Suprapubic skin (tissue), 4 donors: ENCODE measurements at regions not wholly inside any gene's neighbourhood (a gene's known extent, or its start where the extent isn't known, plus 50 kb on each side); places are given as distances from the start of the nearest gene placed in this dataset.

Experiments used
- CTCF ChIP-seq, 2 donors: fragments of 200-600 bp in 1 of 2; fragments of 450-650 bp in 1 of 2; sonication (generic) in 1 of 2; IDR thresholded peaks; one replicate each; pipeline ENCODE4 v1.5.1; 2016 to 2019; ENCODE audit warnings: antibody characterized with exemption in 2 of 2, mild to moderate bottlenecking in 1 of 2, moderate library complexity in 1 of 2
- EP300 ChIP-seq: sonication (generic); formaldehyde crosslinking; IDR thresholded peaks from one replicate; pipeline ENCODE4 v1.6.1; 2017; ENCODE audit warnings: antibody characterized with exemption
- POLR2A ChIP-seq, 2 donors: fragments of 450-650 bp; IDR thresholded peaks; one replicate each; pipeline ENCODE4 v1.6.1; 2017; ENCODE audit warnings: antibody characterized with exemption in 2 of 2, mild to moderate bottlenecking in 2 of 2, moderate library complexity in 2 of 2
- POLR2AphosphoS5 ChIP-seq, 3 donors: sonication (generic); formaldehyde crosslinking; IDR thresholded peaks; one replicate each; pipeline ENCODE4 v1.6.1; 2017; ENCODE audit warnings: antibody characterized with exemption in 3 of 3

- TF ChIP-seq POLR2A (IDR thresholded peaks at IDR 0.05) = no peak
- no peak for TF ChIP-seq CTCF (IDR thresholded peaks at IDR 0.05)
- TF ChIP-seq EP300 = no peak
- TF ChIP-seq POLR2AphosphoS5 (IDR thresholded peaks at IDR 0.05) = no peak
Observed at GRCh38 chr5:166324372-166324771, 1967.1 kb upstream of the WWC1 start.
